Cortex of kidney (tissue), 1 donor: ENCODE measurements at regions not wholly inside any gene's neighbourhood (a gene's known extent, or its start where the extent isn't known, plus 50 kb on each side); places are given as distances from the start of the nearest gene placed in this dataset.

Experiments used
- DNase-seq: peaks from one replicate; lab custom pipeline; 2025; lab: John Stamatoyannopoulos, UW

DNA sequence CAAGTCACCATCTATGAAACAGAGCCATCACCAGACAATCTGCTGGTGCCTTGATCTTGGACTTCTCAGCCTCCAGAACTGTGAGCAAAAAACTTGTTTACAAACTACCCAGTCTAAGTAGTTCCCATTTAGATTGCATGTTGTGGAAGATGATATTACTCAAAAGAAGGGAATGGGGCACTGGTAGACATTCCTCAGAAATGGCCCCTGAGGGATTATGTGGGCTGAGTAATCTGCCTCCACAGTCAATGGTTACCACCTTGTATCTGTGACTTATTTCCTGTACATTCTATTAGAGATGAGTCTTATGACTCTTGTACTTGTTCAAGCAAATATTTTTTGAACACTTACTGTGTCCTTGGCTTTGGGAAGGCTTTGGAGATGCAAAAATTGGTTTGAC lies 160.4 kb downstream of the NUP35 start:
- no peak for DNase-seq

DNA sequence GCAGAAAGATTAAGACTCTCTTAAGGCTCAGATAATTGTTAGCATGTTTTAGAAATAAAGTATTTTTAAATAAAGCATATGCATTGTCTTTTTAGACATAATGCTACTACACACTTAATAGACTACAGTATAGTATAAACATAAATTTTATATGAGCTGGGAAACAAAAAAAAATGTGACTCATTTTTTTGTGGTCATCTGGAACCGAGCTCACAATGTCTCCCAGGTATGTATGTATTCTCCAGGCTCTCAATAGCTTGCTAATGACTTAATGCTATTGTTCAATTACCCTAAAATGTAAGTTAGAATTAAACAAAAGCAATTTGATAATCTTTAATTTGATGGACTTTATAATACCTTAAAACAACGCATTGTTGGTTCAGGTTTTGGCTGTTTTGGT lies 167.2 kb downstream of the NUP35 start:
- DNase-seq, result no peak

DNA sequence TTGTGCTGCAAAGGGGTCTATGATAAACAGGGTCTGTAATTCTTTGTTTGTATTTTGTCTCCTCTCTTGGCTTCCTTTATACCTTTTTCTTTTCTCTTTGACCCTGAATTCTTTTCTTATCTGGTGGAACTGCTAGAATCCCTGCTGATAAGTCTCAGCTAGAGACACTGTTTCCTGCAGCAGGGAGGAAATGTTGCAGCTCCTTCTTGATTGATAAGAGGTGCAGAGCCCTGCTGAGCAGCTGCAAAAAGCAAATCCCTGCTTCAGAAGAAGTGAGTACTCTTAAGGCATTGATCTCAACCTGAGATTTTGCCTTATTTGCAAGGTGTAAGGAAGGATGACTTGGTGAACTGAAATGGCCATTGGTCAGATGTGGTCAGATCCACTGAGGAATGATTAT lies 167.8 kb downstream of the NUP35 start:
- DNase-seq, result no peak

DNA sequence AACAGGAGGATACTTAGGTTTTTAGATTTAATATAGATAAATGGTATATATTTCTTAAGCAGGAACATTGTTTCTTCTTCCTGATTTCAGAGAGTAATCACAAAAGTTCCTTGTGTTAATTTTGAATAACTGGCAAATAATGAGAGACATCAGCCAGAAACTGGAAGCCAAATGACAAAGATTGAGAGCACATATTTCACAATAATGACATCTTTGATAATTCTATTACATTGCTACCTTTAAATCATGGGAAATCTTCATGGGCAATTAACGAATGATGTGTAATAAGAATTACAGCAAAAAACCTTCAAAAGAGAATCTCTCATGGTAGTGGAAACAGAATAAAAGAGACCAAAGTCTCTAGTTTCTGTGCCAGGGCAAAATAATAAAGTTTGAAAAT lies 215.1 kb downstream of the NUP35 start:
- DNase-seq, result no peak

DNA sequence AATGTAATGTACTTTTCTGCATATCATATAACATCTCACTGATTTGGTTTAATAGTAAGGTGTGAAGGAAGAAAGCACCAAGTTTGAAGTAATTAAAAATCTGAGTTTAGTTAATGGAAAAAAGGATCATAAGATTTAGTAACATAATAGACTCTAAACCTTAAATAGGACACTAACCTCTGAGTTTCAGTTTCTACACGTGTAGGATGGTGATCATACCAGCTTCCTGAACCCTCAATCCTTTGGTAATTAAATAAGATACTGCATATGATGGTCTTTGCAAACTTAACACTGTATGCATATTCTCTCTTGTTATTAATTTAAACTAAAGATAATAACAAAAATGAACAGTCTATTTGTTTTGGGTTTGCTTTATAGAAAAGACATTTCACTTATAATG lies 216.8 kb downstream of the NUP35 start:
- DNase-seq, result no peak

DNA sequence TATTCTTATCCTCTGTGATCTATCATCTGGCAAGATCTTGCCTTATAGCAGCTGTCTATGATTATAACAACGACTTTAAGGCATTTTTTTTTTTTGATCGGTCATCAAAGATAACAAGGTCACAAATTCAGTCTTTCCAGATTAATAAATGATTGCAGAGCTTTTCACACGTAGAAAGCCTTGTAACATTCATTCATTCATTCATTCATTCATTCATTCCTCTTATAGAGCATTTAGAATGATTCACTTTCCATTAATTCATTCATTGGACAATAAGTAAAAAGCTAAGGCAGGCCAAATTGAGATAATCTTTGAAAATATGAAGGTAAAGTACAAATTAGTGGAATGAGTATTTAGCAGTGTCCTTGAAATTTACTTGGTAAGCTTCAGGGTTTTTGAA lies 223.7 kb downstream of the NUP35 start:
- no peak for DNase-seq

DNA sequence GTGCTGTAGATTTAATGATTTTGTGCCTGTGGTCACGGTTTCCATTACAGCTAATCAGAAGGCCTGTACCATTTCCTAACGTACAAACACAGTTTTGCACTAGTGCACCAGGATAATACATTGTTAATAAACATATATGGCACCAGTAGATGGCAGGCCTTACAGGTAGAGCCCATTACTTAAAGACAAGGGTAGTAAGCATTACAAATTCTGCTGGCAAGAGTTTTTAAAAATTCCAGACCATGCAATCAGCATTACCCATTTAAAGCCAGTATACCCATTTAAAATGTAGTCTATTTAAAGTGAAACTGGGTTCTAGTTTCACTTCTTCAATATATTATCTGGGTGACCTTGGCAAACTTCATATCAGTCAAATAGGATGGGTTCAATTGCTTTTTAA lies 224.2 kb downstream of the NUP35 start:
- no peak for DNase-seq

DNA sequence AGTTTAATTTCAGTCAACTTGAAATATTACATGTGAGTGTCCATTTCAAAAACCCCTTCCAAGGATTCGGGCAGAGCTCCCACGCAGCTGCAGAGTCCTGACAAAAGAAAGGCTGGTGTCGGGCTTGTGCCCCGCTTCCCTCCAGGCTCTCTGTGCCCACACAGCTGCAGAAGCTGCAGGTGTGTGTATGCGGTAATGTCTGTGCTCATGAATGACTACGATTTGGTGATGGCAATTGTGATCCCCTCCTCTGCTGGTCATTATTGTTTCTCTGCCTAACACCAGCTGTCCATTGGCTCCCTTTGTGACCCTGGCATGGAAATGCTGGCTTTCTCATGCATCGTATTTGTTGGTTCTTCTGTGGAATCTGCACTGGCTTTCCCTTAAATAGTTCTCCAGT lies 224.8 kb downstream of the NUP35 start:
- no peak for DNase-seq

DNA sequence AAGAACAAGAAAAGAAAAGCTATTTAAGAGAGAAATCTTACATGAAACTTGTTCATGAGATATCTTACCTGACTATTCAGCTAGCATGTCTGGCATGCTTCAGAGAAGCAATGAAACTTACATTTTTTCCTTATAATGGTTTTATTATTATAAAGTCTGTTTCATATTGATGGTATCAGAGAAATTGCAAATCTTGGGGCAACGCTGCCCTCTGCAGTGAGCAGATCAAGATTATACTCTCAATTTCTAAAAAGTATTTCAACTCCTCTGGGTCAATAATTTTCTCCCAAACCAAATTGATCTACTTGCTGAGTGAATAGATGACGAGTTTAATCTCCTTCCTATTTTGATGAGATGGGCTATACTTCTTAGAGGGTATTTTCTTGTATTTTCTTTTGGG lies 235.6 kb downstream of the NUP35 start:
- DNase-seq, result no peak

DNA sequence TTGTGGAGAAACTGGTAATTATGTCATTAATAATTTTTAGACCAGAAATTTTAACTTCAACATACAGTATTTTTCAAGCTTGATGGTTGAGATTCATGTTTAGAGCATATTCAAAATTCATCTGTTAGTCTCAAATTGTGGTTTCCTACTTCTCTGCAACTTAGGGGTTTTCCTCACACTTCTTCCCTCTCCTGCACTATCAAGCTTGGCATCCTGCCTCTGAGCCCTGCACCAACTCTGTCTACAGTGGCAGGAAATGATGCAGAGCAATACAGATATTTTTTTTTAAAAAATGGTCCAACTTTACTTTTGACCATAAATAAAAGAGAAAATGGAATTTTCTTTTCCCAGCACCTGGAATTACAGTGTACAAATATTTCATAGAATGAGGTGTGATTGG lies 247.3 kb downstream of the NUP35 start:
- DNase-seq, result no peak

DNA sequence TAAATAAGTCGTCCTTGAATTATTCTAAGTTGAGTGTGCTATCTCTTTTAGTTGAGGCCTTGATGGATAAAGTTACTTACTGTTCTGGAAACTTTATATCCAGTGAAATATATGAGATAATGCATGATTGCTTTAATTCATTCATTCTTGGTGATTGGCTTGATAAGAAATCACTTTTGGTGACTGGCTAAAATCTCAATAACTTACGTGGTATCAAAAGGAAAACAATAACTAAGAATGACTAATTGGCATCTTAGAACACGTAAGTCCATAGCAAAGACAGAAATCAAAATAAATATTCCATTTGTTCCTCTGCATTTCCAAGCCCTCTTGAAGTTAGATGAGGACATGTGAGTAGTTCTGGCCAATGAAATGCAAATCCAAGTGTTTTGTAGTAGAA lies 251.6 kb downstream of the NUP35 start:
- DNase-seq, result no peak

DNA sequence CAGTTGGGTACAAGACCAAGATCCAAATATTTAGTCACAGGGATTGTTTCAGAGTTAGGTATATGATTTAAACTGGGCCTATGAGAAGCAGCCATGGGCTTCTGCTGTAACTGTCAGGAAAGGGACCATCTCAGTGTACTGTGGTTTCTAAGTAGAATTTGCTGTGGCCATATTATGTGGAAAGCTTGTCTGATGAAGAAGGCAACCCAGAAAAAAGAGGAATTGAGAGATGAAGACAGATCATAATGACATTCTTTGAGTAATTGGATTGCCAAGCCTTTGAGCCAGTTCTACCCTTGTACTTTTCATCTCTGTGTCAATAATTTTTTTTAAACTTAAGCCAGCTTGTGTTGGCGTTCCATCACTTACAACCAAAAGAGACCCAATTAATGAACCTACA lies 259.6 kb downstream of the NUP35 start:
- no peak for DNase-seq

DNA sequence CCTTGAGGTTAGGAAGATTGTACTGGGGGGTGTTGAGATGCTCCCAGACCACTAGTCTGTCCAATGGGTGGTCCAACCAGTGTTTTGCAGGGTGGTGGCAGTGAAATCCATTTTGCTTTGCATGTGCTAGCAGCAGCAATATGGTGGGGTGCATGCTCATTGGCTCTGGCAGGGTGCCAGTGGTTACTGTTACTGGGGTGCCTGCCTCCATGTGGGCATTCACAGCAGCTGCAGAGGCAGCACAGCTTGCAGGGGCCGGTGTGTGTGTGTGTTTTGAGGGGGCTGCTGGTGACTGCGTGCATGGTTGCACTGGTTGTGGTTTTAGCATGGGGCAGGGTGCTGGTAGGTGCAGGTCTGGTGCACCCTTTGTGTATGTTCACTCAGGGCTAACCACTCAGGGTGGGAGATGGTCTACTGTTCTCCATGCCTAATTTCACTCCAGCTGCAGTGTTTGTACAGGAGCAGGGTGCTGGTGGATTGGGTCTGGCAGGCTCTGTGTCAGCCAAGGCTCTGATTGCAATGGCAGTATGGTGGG lies 265.4 kb downstream of the NUP35 start:
- no peak for DNase-seq

DNA sequence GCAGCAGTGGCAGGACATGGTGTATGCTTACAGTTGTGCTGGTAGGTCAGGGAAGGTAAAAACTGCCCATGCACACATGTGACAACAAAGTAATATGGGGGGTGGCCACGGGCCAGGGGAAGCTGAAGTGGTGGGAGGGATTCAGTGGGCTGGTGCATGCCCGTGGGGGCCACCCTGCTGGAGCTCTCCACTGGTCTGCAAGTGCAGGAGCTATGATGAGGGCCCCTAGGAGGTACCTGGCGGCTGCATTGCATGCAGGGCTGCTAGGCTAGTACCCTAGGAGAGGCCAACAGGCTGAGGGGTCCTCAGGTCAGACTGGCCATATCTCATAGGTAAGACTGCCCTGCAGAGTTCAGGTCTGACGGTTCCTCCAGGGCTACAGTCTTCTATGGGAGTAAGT lies 265.9 kb downstream of the NUP35 start:
- no peak for DNase-seq

DNA sequence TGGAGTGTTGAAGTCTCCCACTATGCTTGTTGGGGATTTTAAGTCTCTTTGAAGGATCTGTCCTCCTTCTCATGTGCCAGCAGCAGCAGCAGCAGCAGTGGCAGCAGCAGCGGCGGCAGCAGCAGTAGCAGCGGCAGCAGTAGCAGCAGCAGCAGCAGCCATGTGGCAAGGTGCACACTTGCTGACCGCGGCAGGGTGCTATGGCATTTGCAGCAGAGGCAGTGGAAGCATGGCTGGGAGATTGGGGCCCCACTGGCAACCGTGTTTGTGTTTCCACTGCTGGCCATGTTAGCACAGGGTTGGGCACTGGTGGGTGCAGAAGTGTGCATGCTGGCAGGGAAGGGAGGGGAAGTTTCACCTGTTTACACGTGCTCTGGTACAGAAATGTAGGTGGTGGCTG lies 280.1 kb downstream of the NUP35 start:
- no peak for DNase-seq

DNA sequence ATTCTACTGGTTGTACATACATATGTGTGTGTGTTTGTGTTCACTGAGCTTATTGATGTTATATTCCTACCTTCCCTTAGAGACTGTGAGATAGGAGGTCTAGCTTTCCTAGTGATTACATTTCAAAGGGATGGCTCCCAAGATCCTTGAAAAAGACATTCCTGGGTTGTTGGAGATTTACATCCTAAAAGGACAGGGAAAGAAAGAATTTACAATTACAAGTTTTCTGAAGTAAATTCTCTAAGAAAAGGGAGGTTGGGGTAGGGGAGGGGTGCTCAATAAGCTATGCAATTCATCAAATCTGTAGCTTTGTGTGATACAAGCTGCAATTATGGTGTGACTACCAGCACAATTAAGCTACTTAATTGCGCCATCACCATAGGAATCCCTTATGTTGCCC lies 284.3 kb downstream of the NUP35 start:
- no peak for DNase-seq

DNA sequence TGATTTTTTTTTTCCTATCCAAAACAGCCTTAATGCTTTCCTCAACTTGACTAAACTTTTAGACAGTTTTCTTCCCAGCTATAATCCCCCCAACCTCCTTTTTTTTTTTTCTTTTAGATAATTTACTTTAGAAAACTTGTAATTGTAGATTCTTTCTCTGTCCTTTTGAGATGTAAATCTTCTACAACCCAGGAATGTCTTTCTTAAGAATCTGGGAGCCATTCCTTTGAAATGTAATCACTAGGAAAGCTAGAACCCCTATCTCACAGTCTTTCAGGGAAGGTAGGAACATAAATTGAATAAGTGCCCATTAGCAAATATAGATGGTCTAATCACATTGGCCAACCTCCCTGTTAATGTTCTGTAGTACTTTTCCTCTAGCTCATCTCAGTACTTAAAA lies 285.4 kb downstream of the NUP35 start:
- DNase-seq, result no peak

DNA sequence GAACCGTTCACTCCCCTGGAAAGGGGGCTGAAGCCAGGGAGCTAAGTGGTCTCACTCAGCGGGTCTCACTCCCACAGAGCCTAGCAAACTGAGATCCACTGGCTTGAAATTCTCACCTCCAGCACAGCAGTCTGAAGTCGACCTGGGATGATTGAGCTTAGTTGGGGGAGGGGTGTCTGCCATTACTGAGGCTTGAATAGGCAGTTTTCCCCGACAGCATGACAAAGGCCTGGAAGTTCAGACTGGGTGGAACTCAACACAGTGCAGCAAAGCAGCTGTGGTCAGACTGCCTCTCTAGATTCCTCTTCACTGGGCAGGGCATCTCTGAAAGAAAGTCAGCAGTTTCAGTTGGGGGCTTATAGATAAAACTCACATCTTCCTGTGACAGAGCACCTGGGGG lies 292.5 kb downstream of the NUP35 start:
- no peak for DNase-seq

DNA sequence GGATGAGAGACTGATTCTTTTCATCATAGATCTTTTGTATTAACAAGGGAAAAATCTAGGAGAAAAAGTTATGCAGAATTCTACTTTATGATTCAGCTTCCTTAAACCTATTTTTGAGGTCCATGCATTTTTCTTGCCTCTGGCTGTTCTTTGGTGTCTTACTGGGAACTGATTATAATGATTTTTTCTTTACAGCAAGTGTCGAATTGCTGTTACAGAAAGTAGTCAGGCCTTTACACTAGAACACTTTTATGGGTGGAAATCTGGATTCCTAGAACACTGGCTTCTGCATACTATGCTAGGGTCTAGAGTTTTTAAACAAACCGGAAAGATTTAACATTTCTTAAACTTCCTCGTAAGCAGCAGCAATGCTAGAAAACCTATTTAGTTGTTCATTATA lies 302.6 kb downstream of the NUP35 start:
- no peak for DNase-seq

DNA sequence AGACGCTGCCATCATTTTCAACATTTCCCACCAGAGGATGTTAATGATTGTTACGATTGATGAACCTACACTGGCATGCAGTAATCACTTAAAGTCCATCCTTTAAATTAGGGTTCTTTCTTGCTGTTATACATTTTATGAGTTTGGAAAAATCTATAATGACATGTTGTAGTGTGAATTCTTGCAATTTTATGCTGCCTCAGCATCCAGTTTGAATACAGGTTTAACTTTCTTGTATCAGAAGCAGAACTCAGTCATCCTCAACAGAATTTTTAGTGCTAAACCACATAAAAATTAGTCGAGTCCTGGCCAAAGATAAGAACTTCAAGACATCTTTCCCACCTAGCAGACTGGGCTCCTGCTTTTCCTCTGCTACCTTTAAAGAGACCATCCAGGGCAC lies 303.3 kb downstream of the NUP35 start:
- DNase-seq, result no peak

DNA sequence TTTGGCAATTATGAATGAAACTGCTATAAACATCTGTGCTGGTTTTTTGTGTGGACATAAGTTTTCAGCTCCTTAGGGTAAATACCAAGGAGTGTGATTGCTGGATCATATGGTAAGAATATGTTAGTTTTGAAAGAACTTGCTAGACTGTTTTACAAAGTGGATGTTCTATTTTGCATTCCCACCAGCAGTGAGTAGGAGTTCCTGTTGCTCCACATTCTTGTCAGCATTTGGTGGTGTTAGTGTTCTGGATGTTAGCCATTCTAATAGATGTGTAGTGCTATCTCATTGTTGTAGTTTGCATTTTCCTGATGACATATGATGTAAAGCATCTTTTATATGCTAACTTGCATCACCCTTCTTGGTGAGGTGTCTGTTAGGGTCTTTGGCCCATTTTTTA lies 304.6 kb downstream of the NUP35 start:
- DNase-seq, result no peak

DNA sequence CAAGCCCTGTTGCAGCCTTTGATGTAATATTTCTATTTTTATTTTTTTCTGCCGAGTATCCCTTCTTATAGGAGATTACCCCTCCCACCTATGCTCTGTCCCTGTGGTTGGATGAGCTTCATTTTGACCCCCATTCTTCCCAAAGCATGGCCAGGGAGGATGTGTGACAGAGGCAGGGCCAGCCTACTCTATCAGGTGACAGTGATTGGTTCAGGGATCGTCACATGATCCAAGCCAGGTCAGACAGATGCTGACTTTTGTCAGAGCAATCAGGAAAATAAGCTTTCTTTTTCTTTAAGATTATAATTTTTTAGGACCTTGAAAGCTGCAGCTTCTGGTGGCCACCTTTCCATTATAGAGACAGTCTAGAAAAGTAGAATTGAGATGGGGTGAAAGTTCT lies 314.3 kb downstream of the NUP35 start:
- no peak for DNase-seq

DNA sequence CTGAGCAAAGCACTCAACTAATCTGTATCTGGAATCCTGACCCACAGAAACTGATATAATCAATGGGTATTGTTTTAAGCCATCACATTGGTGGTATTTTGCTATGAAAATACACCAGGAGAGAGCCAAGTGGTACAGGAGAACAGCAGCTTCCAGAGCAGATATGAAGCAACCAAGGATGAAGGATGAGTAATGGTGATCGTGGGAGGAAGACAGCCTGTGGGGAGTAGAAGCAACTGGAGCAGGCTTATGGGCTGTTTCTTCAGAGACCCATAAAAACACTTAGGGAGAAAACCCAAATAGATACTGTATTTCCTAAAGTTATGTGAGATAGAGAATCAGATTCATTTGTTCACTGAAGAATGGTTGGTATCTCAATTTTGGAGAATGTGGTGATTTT lies 330.8 kb downstream of the NUP35 start:
- no peak for DNase-seq

DNA sequence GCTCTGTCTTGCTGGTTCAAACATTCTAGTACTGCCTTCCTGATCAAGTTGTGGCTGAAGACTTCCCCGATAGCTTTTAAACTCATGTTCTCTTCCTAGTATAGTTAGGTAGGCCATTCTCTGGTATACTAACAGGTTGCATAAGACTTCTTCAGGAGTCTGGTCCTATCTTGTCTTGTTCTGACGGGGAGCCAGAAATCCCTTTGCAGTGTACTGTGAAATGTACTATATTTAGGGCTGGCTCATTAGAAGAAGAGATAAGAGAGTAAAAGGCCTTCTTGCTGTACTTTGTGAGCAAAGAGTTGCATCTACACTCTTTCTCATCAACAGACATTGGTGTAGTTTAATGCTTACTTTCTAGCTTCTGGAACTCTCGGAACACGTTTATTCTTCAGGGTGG lies 331.9 kb downstream of the NUP35 start:
- no peak for DNase-seq

DNA sequence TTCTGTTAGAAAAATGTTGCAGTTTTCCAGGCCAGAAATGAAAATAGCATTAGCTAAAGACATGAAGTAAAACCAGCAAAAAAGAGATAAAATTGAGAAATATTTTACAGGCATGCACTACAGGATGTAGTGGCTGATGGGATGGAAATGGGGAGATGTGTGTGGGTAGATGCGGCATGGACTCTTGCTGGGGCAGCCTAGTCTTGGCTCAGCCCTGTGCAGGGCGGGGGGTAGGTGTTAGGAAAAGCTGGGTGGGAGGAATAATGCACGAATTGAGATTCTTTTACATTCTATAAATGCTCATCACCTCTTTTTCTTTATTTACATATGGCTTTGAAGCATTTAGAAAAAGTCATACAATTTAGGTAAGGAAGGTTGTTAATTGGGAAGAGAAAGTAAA lies 334.2 kb downstream of the NUP35 start:
- no peak for DNase-seq
